IMR-90 (cell line): ENCODE measurements at regions not wholly inside any gene's neighbourhood (a gene's known extent, or its start where the extent isn't known, plus 50 kb on each side); places are given as distances from the start of the nearest gene placed in this dataset.

ENCODE experiments used
- ATAC-seq: fragments of 200-7000 bp; cut with Tn5 transposase; 2 replicates; pipeline ENCODE4 v1.9.1; 2020; ENCODE audit warnings: low read depth, mild to moderate bottlenecking, moderate library complexity
- BruUV-seq: library from RNA; stranded (reverse); fragments of 400-500 nt; replicated peaks from 2 replicates; lab custom pipeline; 2021; lab: Mats Ljungman, UMichigan
- CTCF ChIA-PET: fragments of 300-600 bp; formaldehyde crosslinking; extraction: SDS; loops from one replicate; lab custom pipeline; 2021; ENCODE audit warnings: antibody characterized with exemption; lab: Yijun Ruan, JAX
- POLR2A ChIA-PET: fragments of 300-600 bp; sonication (Branson Sonifier 250); formaldehyde crosslinking; loops from one replicate; lab custom pipeline; 2022; ENCODE audit warnings: antibody characterized with exemption; ENCODE audit not compliant: unreplicated experiment; lab: Charles Lee
- DNase-seq: peaks from one replicate; pipeline ENCODE4 v3.0.0; 2013
- H2AFZ ChIP-seq: replicated peaks from 2 replicates; pipeline ENCODE3; 2013; ENCODE audit warnings: low read length, mild to moderate bottlenecking; ENCODE audit not compliant: poor library complexity
- H2AK5ac ChIP-seq: 2 replicates; pipeline ENCODE4 v1.6.1; 2013; ENCODE audit warnings: low read depth, low read length, inconsistent platforms
- H2AK9ac ChIP-seq: replicated peaks from 2 replicates; pipeline ENCODE3; 2013; ENCODE audit warnings: mild to moderate bottlenecking, low read depth, low read length, moderate library complexity; ENCODE audit not compliant: poor library complexity
- H2BK120ac ChIP-seq: 2 replicates; pipeline ENCODE4 v1.6.1; 2013; ENCODE audit warnings: low read depth, low read length, inconsistent platforms
- H2BK15ac ChIP-seq: 3 replicates; pipeline ENCODE4 v1.6.1; 2013; ENCODE audit warnings: low read depth, low read length, inconsistent platforms
- H2BK20ac ChIP-seq: 2 replicates; pipeline ENCODE4 v1.6.1; 2013; ENCODE audit warnings: low read depth, mild to moderate bottlenecking, inconsistent platforms, low read length, moderate library complexity
- H2BK5ac ChIP-seq: 2 replicates; pipeline ENCODE4 v1.6.1; 2013; ENCODE audit warnings: mild to moderate bottlenecking, low read depth, low read length, inconsistent platforms; ENCODE audit not compliant: poor library complexity, severe bottlenecking
- H3K14ac ChIP-seq: replicated peaks from 2 replicates; pipeline ENCODE4 v1.6.1; 2013; ENCODE audit warnings: low read depth, low read length, inconsistent platforms
- H3K18ac ChIP-seq: 2 replicates; pipeline ENCODE4 v1.6.1; 2013; ENCODE audit warnings: low read depth, low read length, control low read depth
- H3K23ac ChIP-seq: 2 replicates; pipeline ENCODE4 v1.6.1; 2013; ENCODE audit warnings: low read depth, low read length, inconsistent platforms
- H3K27ac ChIP-seq: 2 replicates; pipeline ENCODE4 v1.5.1; 2013; ENCODE audit warnings: mild to moderate bottlenecking, control low read depth, low read length; ENCODE audit not compliant: insufficient read depth
- H3K27me3 ChIP-seq: 2 replicates; pipeline ENCODE4 v1.6.1; 2013; ENCODE audit warnings: low read length; ENCODE audit not compliant: control insufficient read depth, insufficient read depth
- H3K36me3 ChIP-seq: 2 replicates; pipeline ENCODE4 v1.6.1; 2013; ENCODE audit warnings: low read length, mixed read lengths; ENCODE audit not compliant: control insufficient read depth, insufficient read depth
- H3K4ac ChIP-seq: 2 replicates; pipeline ENCODE4 v1.6.1; 2013; ENCODE audit warnings: low read depth, low read length, inconsistent platforms
- H3K4me1 ChIP-seq: 2 replicates; pipeline ENCODE4 v1.6.1; 2013; ENCODE audit warnings: low read length, mixed read lengths; ENCODE audit not compliant: control insufficient read depth, insufficient read depth
- H3K4me2 ChIP-seq: 2 replicates; pipeline ENCODE4 v1.6.1; 2013; ENCODE audit warnings: low read depth, mild to moderate bottlenecking, control low read depth, low read length, moderate library complexity
- H3K4me3 ChIP-seq: 2 replicates; pipeline ENCODE4 v1.5.1; 2013; ENCODE audit warnings: low read depth, mild to moderate bottlenecking, control low read depth, low read length, moderate library complexity; ENCODE audit not compliant: insufficient read depth
- H3K56ac ChIP-seq: 2 replicates; pipeline ENCODE4 v1.6.1; 2013; ENCODE audit warnings: low read length, inconsistent platforms; ENCODE audit not compliant: insufficient read depth; ENCODE audit errors: extremely low read depth
- H3K79me1 ChIP-seq, 2 experiments: 2 replicates each; pipeline ENCODE4 v1.6.1; 2013; ENCODE audit warnings: low read length in 2 of 2, inconsistent platforms in 1 of 2, low read depth in 1 of 2
- H3K9ac ChIP-seq: 2 replicates; pipeline ENCODE4 v1.6.1; 2013; ENCODE audit warnings: low read depth, low read length, control low read depth
- H3K9me1 ChIP-seq: 2 replicates; pipeline ENCODE4 v1.6.1; 2013; ENCODE audit warnings: low read length, inconsistent platforms; ENCODE audit not compliant: insufficient read depth
- H3K9me3 ChIP-seq: 2 replicates; pipeline ENCODE4 v1.6.1; 2013; ENCODE audit warnings: low read length; ENCODE audit not compliant: control insufficient read depth, insufficient read depth
- H4K20me1 ChIP-seq: 2 replicates; pipeline ENCODE4 v1.6.1; 2013; ENCODE audit warnings: low read length, inconsistent platforms; ENCODE audit not compliant: insufficient read depth
- H4K5ac ChIP-seq: 2 replicates; pipeline ENCODE4 v1.6.1; 2013; ENCODE audit warnings: mild to moderate bottlenecking, low read depth, low read length, control low read depth
- H4K8ac ChIP-seq, 2 experiments: 2 replicates each; pipeline ENCODE4 v1.6.1; 2013; ENCODE audit warnings: low read depth in 2 of 2, low read length in 2 of 2, control low read depth in 1 of 2, inconsistent platforms in 1 of 2
- H4K91ac ChIP-seq: 2 replicates; pipeline ENCODE4 v1.6.1; 2013; ENCODE audit warnings: low read depth, low read length, inconsistent platforms; ENCODE audit not compliant: insufficient read depth
- BHLHE40 ChIP-seq: fragments of 150-350 bp; IDR thresholded peaks from 2 replicates; pipeline ENCODE4 v1.6.1; 2016; ENCODE audit warnings: mild to moderate bottlenecking, low read depth, low read length
- CEBPB ChIP-seq: IDR thresholded peaks from 2 replicates; pipeline ENCODE4 v1.6.1; 2012; ENCODE audit warnings: low read depth, low read length, improper control_type of control experiment
- CHD1 ChIP-seq: IDR thresholded peaks from 2 replicates; pipeline ENCODE4 v1.6.1; 2012; ENCODE audit warnings: low read depth, low read length, improper control_type of control experiment
- ELK1 ChIP-seq: fragments of 150-350 bp; IDR thresholded peaks from 2 replicates; pipeline ENCODE4 v1.6.1; 2016; ENCODE audit warnings: low read depth, mild to moderate bottlenecking, low read length, moderate library complexity, borderline replicate concordance
- FOS ChIP-seq: fragments of 150-350 bp; IDR thresholded peaks from 2 replicates; pipeline ENCODE4 v1.6.1; 2016; ENCODE audit warnings: low read depth, low read length
- MAFK ChIP-seq: IDR thresholded peaks from 2 replicates; pipeline ENCODE4 v1.6.1; 2012; ENCODE audit warnings: low read depth, low read length, improper control_type of control experiment
- MAZ ChIP-seq: IDR thresholded peaks from 2 replicates; pipeline ENCODE4 v1.6.1; 2012; ENCODE audit warnings: low read depth, mild to moderate bottlenecking, low read length, improper control_type of control experiment, moderate library complexity, borderline replicate concordance
- MXI1 ChIP-seq: IDR thresholded peaks from 2 replicates; pipeline ENCODE4 v1.6.1; 2012; ENCODE audit warnings: low read depth, mild to moderate bottlenecking, low read length, moderate library complexity, borderline replicate concordance
- NFE2L2 ChIP-seq: fragments of 150-350 bp; IDR thresholded peaks from 2 replicates; pipeline ENCODE4 v1.6.1; 2016; ENCODE audit warnings: low read depth, mild to moderate bottlenecking, low read length
- POLR2A ChIP-seq: IDR thresholded peaks from 2 replicates; pipeline ENCODE4 v1.6.1; 2012; ENCODE audit warnings: mild to moderate bottlenecking, low read depth, low read length
- RAD21 ChIP-seq: IDR thresholded peaks from 2 replicates; pipeline ENCODE4 v1.6.1; 2012; ENCODE audit warnings: low read length, improper control_type of control experiment
- RCOR1 ChIP-seq: IDR thresholded peaks from 2 replicates; pipeline ENCODE4 v1.6.1; 2012; ENCODE audit warnings: mild to moderate bottlenecking, low read length, improper control_type of control experiment; ENCODE audit not compliant: insufficient replicate concordance
- RFX5 ChIP-seq: IDR thresholded peaks from 2 replicates; pipeline ENCODE4 v1.8.0; 2012; ENCODE audit warnings: low read depth, mild to moderate bottlenecking, low read length, moderate library complexity
- SMC3 ChIP-seq: fragments of 150-350 bp; IDR thresholded peaks from 2 replicates; pipeline ENCODE4 v1.6.1; 2016; ENCODE audit warnings: low read depth, mild to moderate bottlenecking, antibody characterized with exemption, low read length, moderate library complexity
- USF2 ChIP-seq: fragments of 150-350 bp; IDR thresholded peaks from 2 replicates; pipeline ENCODE4 v1.6.1; 2017; ENCODE audit warnings: mild to moderate bottlenecking, antibody characterized with exemption, low read length, low read depth
- WGBS, 2 experiments: methylation state at CpG; one replicate each; pipeline versions ENCODE4 v1.1.5 to v1.1.7; 2013; ENCODE audit warnings: missing lambda C conversion rate in 2 of 2; ENCODE audit not compliant: insufficient read length in 1 of 2; ENCODE audit errors: extremely low coverage in 2 of 2; 5-methylcytosine and 5-hydroxymethylcytosine counted together
- dilution Hi-C: fragments of 300-500 bp; cut with HindIII; formaldehyde crosslinking; loops from one replicate; pipeline ENCODE4 v1.14.3; 2018; ENCODE audit warnings: low sequenced_read_pairs; ENCODE audit not compliant: unreplicated experiment
- in situ Hi-C: fragments of 300-500 bp; cut with MboI; formaldehyde crosslinking; loops from 3 replicates; pipeline ENCODE4 v1.14.3; 2019; ENCODE audit warnings: low sequenced_read_pairs, inconsistent platforms, mixed read lengths
- intact Hi-C: fragments of 100-400 bp; cut with micrococcal nuclease; formaldehyde crosslinking; loops from 2 replicates; pipeline ENCODE4 v1.10.0; 2022

GRCh38 chr18:2256577-2256976 is 314.7 kb downstream of the METTL4 start:
- no peak overlapping the region for H3K4ac ChIP-seq
- CTCF ChIA-PET: no interaction called here
- no peak overlapping the region for H2BK20ac ChIP-seq
- H2AK9ac ChIP-seq: no peak overlapping the region
- H3K56ac ChIP-seq: no peak overlapping the region
- H3K4me2 ChIP-seq: no peak overlapping the region
- no peak overlapping the region for H2BK15ac ChIP-seq
- no peaks in the 10 kb centered on the region for H3K27me3 ChIP-seq
- intact Hi-C loops: no loop called here
- POLR2A ChIA-PET: no interaction called here
- no TSS peak for BruUV-seq
- no peaks in the 10 kb centered on the region for H3K36me3 ChIP-seq
- ATAC-seq: no peak
- H2BK120ac ChIP-seq: no peak overlapping the region
- TF ChIP-seq USF2: no peak
- TF ChIP-seq POLR2A: no peak
- TF ChIP-seq RAD21: no peak
- no peak for TF ChIP-seq FOS
- no peak for TF ChIP-seq MAZ
- no peak for TF ChIP-seq ELK1
- no peak for TF ChIP-seq RCOR1
- TF ChIP-seq BHLHE40: no peak
- no peak for TF ChIP-seq MAFK
- TF ChIP-seq CEBPB: no peak
- no peak for TF ChIP-seq NFE2L2
- no peak for TF ChIP-seq MXI1
- TF ChIP-seq CHD1: no peak
- TF ChIP-seq RFX5: no peak
- TF ChIP-seq SMC3: no peak
- H3K4me3 ChIP-seq: no peak overlapping the region
- no peaks in the 10 kb centered on the region for H3K79me1 ChIP-seq
- DNase-seq: no peak
- no peak overlapping the region for H4K91ac ChIP-seq
- no peak overlapping the region for H4K8ac ChIP-seq
- H2AK5ac ChIP-seq: no peak overlapping the region
- dilution Hi-C loops: no loop called here
- no peaks in the 10 kb centered on the region for H3K9me3 ChIP-seq
- no peak overlapping the region for H2BK5ac ChIP-seq
- no peaks in the 10 kb centered on the region for H3K4me1 ChIP-seq
- no peak overlapping the region for H3K14ac ChIP-seq
- no peaks in the 10 kb centered on the region for H4K20me1 ChIP-seq
- no peak overlapping the region for H2AFZ ChIP-seq
- no peak overlapping the region for H3K23ac ChIP-seq
- H3K9me1 ChIP-seq: no peaks in the 10 kb centered on the region
- H3K27ac ChIP-seq: no peak overlapping the region
- WGBS, 2 experiments: no CpG with 5 or more reads among the region's 1 CpG
- in situ Hi-C loops: no loop called here
- H3K9ac ChIP-seq: no peak overlapping the region
- H4K5ac ChIP-seq: no peak overlapping the region
- H3K18ac ChIP-seq: no peak overlapping the region
